Activated B cell treated with CpG ODN at 0.5 μM for 24 hours (primary cell): ENCODE measurements at regions not wholly inside any gene's neighbourhood (a gene's known extent, or its start where the extent isn't known, plus 50 kb on each side); places are given as distances from the start of the nearest gene placed in this dataset.

Experiments
- ATAC-seq: fragments of 200-7000 bp; cut with Tn5 transposase; one replicate; pipeline ENCODE4 v1.10.0; 2021; ENCODE audit warnings: low read depth, mild to moderate bottlenecking, moderate library complexity
- CTCF ChIA-PET: fragments of 350-600 bp; sonication (Branson Sonifier 250); formaldehyde crosslinking; loops from one replicate; lab custom pipeline; 2021; ENCODE audit warnings: antibody characterized with exemption; lab: Charles Lee
- POLR2A ChIA-PET: fragments of 350-600 bp; sonication (Branson Sonifier 250); formaldehyde crosslinking; loops from one replicate; lab custom pipeline; 2021; ENCODE audit warnings: antibody characterized with exemption; lab: Charles Lee
- DNase-seq: peaks from one replicate; pipeline ENCODE4 v3.0.0; 2022
- H3K27ac Mint-ChIP-seq: one replicate; pipeline ENCODE4 v1.8.0; 2020; ENCODE audit warnings: mixed read lengths
- H3K27me3 Mint-ChIP-seq: one replicate; pipeline ENCODE4 v1.8.0; 2021; ENCODE audit warnings: mixed read lengths
- H3K36me3 Mint-ChIP-seq: one replicate; pipeline ENCODE4 v1.8.0; 2021; ENCODE audit warnings: low read depth, mixed read lengths
- H3K4me1 Mint-ChIP-seq: one replicate; pipeline ENCODE4 v1.8.0; 2021; ENCODE audit warnings: mixed read lengths
- H3K4me3 Mint-ChIP-seq: one replicate; pipeline ENCODE4 v1.8.0; 2020; ENCODE audit warnings: mild to moderate bottlenecking, mixed read lengths
- H3K9me3 Mint-ChIP-seq: one replicate; pipeline ENCODE4 v1.8.0; 2020; ENCODE audit warnings: mixed read lengths
- intact Hi-C: fragments of 100-400 bp; cut with micrococcal nuclease; formaldehyde crosslinking; loops from one replicate; pipeline ENCODE4 v1.15.1; 2024
- TF ChIP-seq, protein P1 (sequence below): fragments of 200-600 bp; IDR thresholded peaks from one replicate; pipeline ENCODE4 v1.8.0; 2022; ENCODE audit warnings: antibody characterized with exemption, mild to moderate bottlenecking

- Mint-ChIP-seq H3K36me3 (no peaks in the 10 kb centered on the region), H3K27ac (no peak overlapping the region), H3K4me1 (peaks cover 12% of the 10 kb centered on the region), H3K9me3 (no peaks in the 10 kb centered on the region), H3K27me3 (no peaks in the 10 kb centered on the region), H3K4me3 (no peak overlapping the region)
- ChIA-PET CTCF (no interaction called here), POLR2A (no interaction called here)
- ATAC-seq (no peak), DNase-seq (no peak)
- TF ChIP-seq, protein P1, sequence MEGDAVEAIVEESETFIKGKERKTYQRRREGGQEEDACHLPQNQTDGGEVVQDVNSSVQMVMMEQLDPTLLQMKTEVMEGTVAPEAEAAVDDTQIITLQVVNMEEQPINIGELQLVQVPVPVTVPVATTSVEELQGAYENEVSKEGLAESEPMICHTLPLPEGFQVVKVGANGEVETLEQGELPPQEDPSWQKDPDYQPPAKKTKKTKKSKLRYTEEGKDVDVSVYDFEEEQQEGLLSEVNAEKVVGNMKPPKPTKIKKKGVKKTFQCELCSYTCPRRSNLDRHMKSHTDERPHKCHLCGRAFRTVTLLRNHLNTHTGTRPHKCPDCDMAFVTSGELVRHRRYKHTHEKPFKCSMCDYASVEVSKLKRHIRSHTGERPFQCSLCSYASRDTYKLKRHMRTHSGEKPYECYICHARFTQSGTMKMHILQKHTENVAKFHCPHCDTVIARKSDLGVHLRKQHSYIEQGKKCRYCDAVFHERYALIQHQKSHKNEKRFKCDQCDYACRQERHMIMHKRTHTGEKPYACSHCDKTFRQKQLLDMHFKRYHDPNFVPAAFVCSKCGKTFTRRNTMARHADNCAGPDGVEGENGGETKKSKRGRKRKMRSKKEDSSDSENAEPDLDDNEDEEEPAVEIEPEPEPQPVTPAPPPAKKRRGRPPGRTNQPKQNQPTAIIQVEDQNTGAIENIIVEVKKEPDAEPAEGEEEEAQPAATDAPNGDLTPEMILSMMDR, result no peak
- intact Hi-C loops, result loop anchor here (10.0 kb wide), 1 partner anchor 205 kb away; no protein-coding TSS in a partner anchor
These were observed 365.3 kb downstream of the QKI start for GRCh38 chr6:163779727-163780284.

- POLR2A ChIA-PET, result interaction anchor here (0.6 kb wide), 1 partner anchor 12 kb away, joined by 7 read pairs; no protein-coding TSS in a partner anchor
- Mint-ChIP-seq H3K27ac (no peak overlapping the region), H3K36me3 (no peaks in the 10 kb centered on the region), H3K4me3 (no peak overlapping the region), H3K9me3 (no peaks in the 10 kb centered on the region), H3K27me3 (no peaks in the 10 kb centered on the region), H3K4me1 (peaks cover 7% of the 10 kb centered on the region)
- no peak for ATAC-seq
- TF ChIP-seq, protein P1, result no peak
- intact Hi-C loops, result no loop called here
- CTCF ChIA-PET, result no interaction called here
- DNase-seq, result no peak
These were observed 363.2 kb downstream of the QKI start for GRCh38 chr6:163777716-163778115.

- H3K27me3 Mint-ChIP-seq, result no peaks in the 10 kb centered on the region
- ChIA-PET POLR2A (interaction anchor here (0.6 kb wide), 1 partner anchor 11 kb away, joined by 7 read pairs; no protein-coding TSS in a partner anchor), CTCF (no interaction called here)
- TF ChIP-seq, protein P1, result no peak
- H3K4me3 Mint-ChIP-seq, result no peak overlapping the region
- no peaks in the 10 kb centered on the region for H3K36me3 Mint-ChIP-seq
- H3K9me3 Mint-ChIP-seq, result no peaks in the 10 kb centered on the region
- ATAC-seq (no peak), DNase-seq (no peak)
- intact Hi-C loops, result no loop called here
- H3K4me1 Mint-ChIP-seq, result peaks cover under 1% of the 10 kb centered on the region
- no peak overlapping the region for H3K27ac Mint-ChIP-seq
These were observed 362.6 kb downstream of the QKI start for GRCh38 chr6:163776906-163777686.

- Mint-ChIP-seq H3K27ac (no peak overlapping the region), H3K4me3 (no peak overlapping the region), H3K36me3 (no peaks in the 10 kb centered on the region), H3K4me1 (no peaks in the 10 kb centered on the region), H3K9me3 (no peaks in the 10 kb centered on the region), H3K27me3 (no peaks in the 10 kb centered on the region)
- CTCF ChIA-PET, result no interaction called here
- DNase-seq (no peak), ATAC-seq (no peak)
- intact Hi-C loops, result no loop called here
- TF ChIP-seq, protein P1, result no peak
- POLR2A ChIA-PET, result no interaction called here
These were observed 361.8 kb downstream of the QKI start for GRCh38 chr6:163776196-163776905.

- ChIA-PET CTCF (interaction anchor here (1.1 kb wide), 1 partner anchor 13 kb away, joined by 5 read pairs; no protein-coding TSS in a partner anchor), POLR2A (no interaction called here)
- no peaks in the 10 kb centered on the region for H3K36me3 Mint-ChIP-seq
- no peak overlapping the region for H3K27ac Mint-ChIP-seq
- H3K9me3 Mint-ChIP-seq, result no peaks in the 10 kb centered on the region
- intact Hi-C loops, result no loop called here
- H3K27me3 Mint-ChIP-seq, result no peaks in the 10 kb centered on the region
- H3K4me1 Mint-ChIP-seq, result no peaks in the 10 kb centered on the region
- H3K4me3 Mint-ChIP-seq, result no peak overlapping the region
- DNase-seq (no peak), ATAC-seq (no peak)
- TF ChIP-seq, protein P1, result no peak
These were observed 360.8 kb downstream of the QKI start for GRCh38 chr6:163775313-163775712.
